Common myeloid progenitor, CD34-positive (primary cell): ENCODE measurements at regions not wholly inside any gene's neighbourhood (a gene's known extent, or its start where the extent isn't known, plus 50 kb on each side); places are given as distances from the start of the nearest gene placed in this dataset.

Experiments
- CTCF ChIA-PET: fragments of 350-600 bp; sonication (Branson Sonifier 250); formaldehyde crosslinking; loops from one replicate; lab custom pipeline; 2021; ENCODE audit warnings: antibody characterized with exemption; lab: Charles Lee
- POLR2A ChIA-PET: fragments of 350-600 bp; sonication (Branson Sonifier 250); formaldehyde crosslinking; loops from one replicate; lab custom pipeline; 2021; ENCODE audit warnings: antibody characterized with exemption; lab: Charles Lee
- DNase-seq, 3 donors: peaks; one replicate each; pipeline versions ENCODE4 v3.0.0 to v3.0.0-alpha.2; 2013
- H3K27ac ChIP-seq, 2 experiments: 1 replicate in 1 of 2; 2 replicates in 1 of 2; pipeline ENCODE4 v1.7.0; 2013; ENCODE audit warnings: inconsistent platforms in 2 of 2, low read length in 2 of 2, mild to moderate bottlenecking in 2 of 2, low read depth in 1 of 2, moderate library complexity in 1 of 2; ENCODE audit not compliant: severe bottlenecking in 2 of 2, insufficient read depth in 1 of 2, poor library complexity in 1 of 2
- H3K27me3 ChIP-seq, 5 experiments: replicated peaks in 2 of 5; 1 replicate in 3 of 5; 2 replicates in 2 of 5; pipeline versions ENCODE4 v1.6.1 to v1.7.0; 2013; ENCODE audit warnings: low read length in 4 of 5, mild to moderate bottlenecking in 2 of 5, moderate library complexity in 2 of 5, inconsistent platforms in 1 of 5; ENCODE audit not compliant: insufficient read depth in 5 of 5, control insufficient read depth in 4 of 5
- H3K36me3 ChIP-seq, 4 experiments: 1 replicate in 2 of 4; 2 replicates in 2 of 4; pipeline versions ENCODE4 v1.6.1 to v1.7.0; 2013; ENCODE audit warnings: low read length in 3 of 4, control low read depth in 1 of 4, mild to moderate bottlenecking in 1 of 4; ENCODE audit not compliant: control insufficient read depth in 4 of 4, insufficient read depth in 4 of 4
- H3K4me1 ChIP-seq, 4 experiments: 1 replicate in 3 of 4; 2 replicates in 1 of 4; pipeline versions ENCODE4 v1.6.1 to v1.7.1; 2013; ENCODE audit warnings: low read length in 3 of 4, mild to moderate bottlenecking in 3 of 4, control low read depth in 1 of 4, inconsistent platforms in 1 of 4, moderate library complexity in 1 of 4; ENCODE audit not compliant: control insufficient read depth in 4 of 4, insufficient read depth in 4 of 4; ENCODE audit errors: control extremely low read depth in 1 of 4
- H3K4me3 ChIP-seq, 7 experiments: 1 replicate in 4 of 7; 2 replicates in 3 of 7; pipeline versions ENCODE4 v1.5.1 to v1.7.0; 2013; ENCODE audit warnings: mild to moderate bottlenecking in 7 of 7, low read length in 6 of 7, moderate library complexity in 6 of 7, inconsistent platforms in 2 of 7, low read depth in 2 of 7, control low read depth in 1 of 7; ENCODE audit not compliant: insufficient read depth in 4 of 7, control insufficient read depth in 1 of 7; ENCODE audit errors: extremely low read depth in 1 of 7
- H3K9me3 ChIP-seq, 5 experiments: 1 replicate in 4 of 5; 2 replicates in 1 of 5; pipeline versions ENCODE4 v1.6.1 to v1.7.1; 2013; ENCODE audit warnings: low read length in 4 of 5, mild to moderate bottlenecking in 2 of 5, inconsistent platforms in 1 of 5, low read depth in 1 of 5, moderate library complexity in 1 of 5; ENCODE audit not compliant: control insufficient read depth in 4 of 5, insufficient read depth in 2 of 5; ENCODE audit errors: control extremely low read depth in 1 of 5
- WGBS: methylation state at CpG from one replicate; pipeline ENCODE4 v1.1.5; 2013; ENCODE audit not compliant: insufficient coverage; 5-methylcytosine and 5-hydroxymethylcytosine counted together

GRCh38 chr3:59407425-59407824 lies 357.6 kb upstream of the CFAP20DC start:
- Histone ChIP-seq H3K36me3 (no peaks in the 10 kb centered on the region), H3K27ac (no peak overlapping the region), H3K27me3 (peaks cover 0 to 2% (median 0%) of the 10 kb centered on the region in 5 experiments), H3K9me3 (no peaks in the 10 kb centered on the region), H3K4me3 (no peak overlapping the region), H3K4me1 (no peaks in the 10 kb centered on the region)
- no peak for DNase-seq
- ChIA-PET POLR2A (no interaction called here), CTCF (no interaction called here)
- 97% methylated on average over 3 of the region's 5 CpGs for WGBS

DNA sequence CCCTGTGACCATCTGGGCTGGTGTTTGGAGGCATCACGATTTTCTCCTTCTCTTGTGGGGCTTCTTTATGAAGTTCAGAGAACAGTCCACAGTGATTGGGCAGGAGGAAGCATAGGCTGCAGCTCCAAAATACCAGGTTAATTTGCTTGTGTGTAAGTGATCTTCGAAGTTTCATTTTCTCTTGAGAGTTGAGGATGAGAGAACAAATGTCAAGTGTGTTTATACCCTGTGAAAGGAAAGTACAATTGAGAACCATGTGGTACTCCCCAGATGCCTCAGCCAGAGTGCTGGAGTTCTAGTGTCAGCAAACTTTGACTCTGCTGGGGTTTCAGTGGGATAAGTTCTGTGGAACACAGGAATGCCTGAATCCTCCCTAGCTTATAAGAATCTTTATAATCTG lies 357.1 kb upstream of the CFAP20DC start:
- ChIA-PET POLR2A (no interaction called here), CTCF (no interaction called here)
- H3K36me3 ChIP-seq, result no peaks in the 10 kb centered on the region
- peaks cover 0 to 2% (median 0%) of the 10 kb centered on the region in 5 experiments for H3K27me3 ChIP-seq
- H3K4me1 ChIP-seq, result no peaks in the 10 kb centered on the region
- H3K27ac ChIP-seq, result no peak overlapping the region
- DNase-seq, result no peak
- 100% methylated on average over 1 of the region's 2 CpGs for WGBS
- H3K9me3 ChIP-seq, result no peaks in the 10 kb centered on the region
- no peak overlapping the region for H3K4me3 ChIP-seq

GRCh38 chr3:59404851-59405250 lies 355.0 kb upstream of the CFAP20DC start:
- Histone ChIP-seq H3K36me3 (no peaks in the 10 kb centered on the region), H3K9me3 (no peaks in the 10 kb centered on the region), H3K4me1 (no peaks in the 10 kb centered on the region), H3K4me3 (no peak overlapping the region), H3K27me3 (peaks cover 0 to 2% (median 0%) of the 10 kb centered on the region in 5 experiments), H3K27ac (no peak overlapping the region)
- ChIA-PET POLR2A (no interaction called here), CTCF (no interaction called here)
- no peak for DNase-seq
- WGBS, result 94% methylated on average over 7 of the region's 8 CpGs

DNA sequence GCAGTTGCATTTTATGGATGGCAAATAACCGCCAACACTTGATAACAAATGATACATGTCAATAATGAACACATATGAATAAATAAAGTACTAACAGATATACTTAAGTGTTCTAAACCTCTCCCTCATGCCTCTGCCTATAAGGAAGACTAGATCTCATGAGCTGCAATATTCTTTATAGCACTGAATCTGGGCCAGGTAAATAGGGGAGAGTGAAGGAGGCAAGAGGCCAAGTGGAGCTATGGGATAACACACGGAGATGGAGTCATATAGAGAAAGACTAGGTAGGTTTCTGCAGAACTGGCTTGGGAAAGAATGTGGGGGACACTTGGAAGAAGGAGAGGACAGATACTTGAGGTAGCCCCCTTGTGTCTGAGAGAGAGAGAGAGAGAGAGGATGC lies 354.2 kb upstream of the CFAP20DC start:
- POLR2A ChIA-PET, result no interaction called here
- CTCF ChIA-PET, result no interaction called here
- Histone ChIP-seq H3K4me1 (no peaks in the 10 kb centered on the region), H3K9me3 (no peaks in the 10 kb centered on the region), H3K27me3 (peaks cover 0 to 2% (median 0%) of the 10 kb centered on the region in 5 experiments), H3K4me3 (no peak overlapping the region), H3K36me3 (no peaks in the 10 kb centered on the region), H3K27ac (no peak overlapping the region)
- no peak for DNase-seq
- 92% methylated on average over 1 of the region's 2 CpGs for WGBS

- no peaks in the 10 kb centered on the region for H3K4me1 ChIP-seq
- DNase-seq, result no peak
- no peak overlapping the region for H3K4me3 ChIP-seq
- ChIA-PET POLR2A (no interaction called here), CTCF (no interaction called here)
- no peak overlapping the region for H3K27ac ChIP-seq
- H3K36me3 ChIP-seq, result no peaks in the 10 kb centered on the region
- peaks cover 0 to 2% (median 0%) of the 10 kb centered on the region in 5 experiments for H3K27me3 ChIP-seq
- no peaks in the 10 kb centered on the region for H3K9me3 ChIP-seq
- 97% methylated on average over 2 of the region's 2 CpGs for WGBS
These were observed 352.1 kb upstream of the CFAP20DC start for GRCh38 chr3:59401924-59402323.

DNA sequence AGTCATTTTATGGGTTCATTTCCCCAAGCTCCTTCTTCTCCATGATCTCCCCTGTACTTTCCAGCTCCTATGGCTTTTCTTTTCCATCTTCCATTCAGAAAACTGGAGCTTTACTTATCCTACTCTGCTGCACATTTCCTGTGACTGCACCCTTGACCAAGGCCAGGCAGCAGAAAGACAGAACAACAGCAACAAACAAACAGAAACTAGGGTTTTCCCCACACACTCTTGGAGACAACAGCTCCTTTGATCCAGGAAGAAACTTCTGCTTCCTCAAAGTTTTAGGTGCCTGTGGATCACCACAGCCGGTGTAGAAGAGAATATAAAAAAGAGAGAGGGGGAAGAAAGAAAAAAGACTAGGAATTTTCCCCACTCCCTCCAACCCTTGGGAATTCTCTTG lies 342.3 kb upstream of the CFAP20DC start:
- ChIA-PET CTCF (no interaction called here), POLR2A (no interaction called here)
- Histone ChIP-seq H3K4me1 (no peaks in the 10 kb centered on the region), H3K27ac (no peak overlapping the region), H3K4me3 (no peak overlapping the region), H3K36me3 (no peaks in the 10 kb centered on the region), H3K9me3 (peaks cover 0 to 3% (median 0%) of the 10 kb centered on the region in 5 experiments), H3K27me3 (no peaks in the 10 kb centered on the region)
- no CpG with 5 or more reads among the region's 1 CpG for WGBS
- DNase-seq, result no peak

GRCh38 chr3:59391131-59391530 lies 341.3 kb upstream of the CFAP20DC start:
- WGBS, result 100% methylated on average over 5 of the region's 7 CpGs
- CTCF ChIA-PET, result no interaction called here
- POLR2A ChIA-PET, result no interaction called here

More at GRCh38 chr3:59391131-59391530, 341.3 kb upstream of the CFAP20DC start:
- no peak overlapping the region for H3K4me3 ChIP-seq
- H3K36me3 ChIP-seq, result no peaks in the 10 kb centered on the region
- peaks cover 0 to 3% (median 0%) of the 10 kb centered on the region in 5 experiments for H3K9me3 ChIP-seq
- no peaks in the 10 kb centered on the region for H3K4me1 ChIP-seq
- DNase-seq, result no peak
- no peaks in the 10 kb centered on the region for H3K27me3 ChIP-seq
- H3K27ac ChIP-seq, result no peak overlapping the region
